ENCODE measurements at regions not wholly inside any gene's neighbourhood (a gene's known extent, or its start where the extent isn't known, plus 50 kb on each side); places are given as distances from the start of the nearest gene placed in this dataset.
"Not testable (repeated sequence)": the region's sequence is repeated elsewhere in the genome, so short reads cannot be mapped to it uniquely, and the experiment has no call there.

DNA sequence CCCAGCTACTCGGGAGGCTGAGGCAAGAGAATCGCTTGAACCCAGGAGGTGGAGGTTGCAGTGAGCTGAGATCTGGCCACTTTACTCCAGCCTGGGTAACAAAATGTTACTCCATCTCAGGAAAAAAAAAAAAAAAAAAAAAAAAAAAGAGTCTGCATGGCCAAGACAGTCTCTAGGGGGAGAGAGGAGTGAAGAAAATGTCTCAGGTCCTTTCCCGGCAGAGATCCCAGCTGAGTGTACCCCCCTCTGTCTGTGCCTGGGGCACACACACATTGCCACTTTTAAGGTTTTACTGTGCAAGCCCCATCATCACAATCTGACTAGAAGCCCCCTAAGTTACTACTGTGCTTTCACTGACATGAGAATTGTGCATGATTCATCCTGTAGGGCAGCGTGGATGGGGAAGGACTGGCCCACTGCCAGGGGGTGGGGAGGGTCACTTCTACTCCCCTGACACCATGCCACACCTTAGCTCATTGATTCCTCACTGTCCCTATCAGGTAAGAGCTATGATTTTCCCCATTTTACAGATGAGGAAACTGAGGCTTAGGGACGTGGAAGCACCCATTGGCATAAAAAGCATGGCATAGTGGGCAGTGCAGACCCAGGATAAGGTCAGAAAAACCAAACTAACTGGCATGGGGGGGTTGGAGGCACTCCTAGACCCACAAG, 102.3 kb upstream of the LARP1 start:
- dilution Hi-C loops (cut with MboI; ENCODE audit: extremely low pct_ligation_motif_present, low sequenced_read_pairs) = no loop called here
- H3K27me3 ChIP-seq (ENCODE audit: control insufficient read depth in 2 of 2, insufficient read depth in 2 of 2, low read length in 2 of 2) = no peaks in the 10 kb centered on the region
- DNase-seq (ENCODE audit: low read depth, low spot score) (peak; percentile 27), FAIRE-seq (peak; percentile 28)
- no peak for TF ChIP-seq POLR2AphosphoS5 (IDR thresholded peaks at IDR 0.05; ENCODE audit: insufficient read depth, low read depth, low read length)
- TF ChIP-seq, protein P1, sequence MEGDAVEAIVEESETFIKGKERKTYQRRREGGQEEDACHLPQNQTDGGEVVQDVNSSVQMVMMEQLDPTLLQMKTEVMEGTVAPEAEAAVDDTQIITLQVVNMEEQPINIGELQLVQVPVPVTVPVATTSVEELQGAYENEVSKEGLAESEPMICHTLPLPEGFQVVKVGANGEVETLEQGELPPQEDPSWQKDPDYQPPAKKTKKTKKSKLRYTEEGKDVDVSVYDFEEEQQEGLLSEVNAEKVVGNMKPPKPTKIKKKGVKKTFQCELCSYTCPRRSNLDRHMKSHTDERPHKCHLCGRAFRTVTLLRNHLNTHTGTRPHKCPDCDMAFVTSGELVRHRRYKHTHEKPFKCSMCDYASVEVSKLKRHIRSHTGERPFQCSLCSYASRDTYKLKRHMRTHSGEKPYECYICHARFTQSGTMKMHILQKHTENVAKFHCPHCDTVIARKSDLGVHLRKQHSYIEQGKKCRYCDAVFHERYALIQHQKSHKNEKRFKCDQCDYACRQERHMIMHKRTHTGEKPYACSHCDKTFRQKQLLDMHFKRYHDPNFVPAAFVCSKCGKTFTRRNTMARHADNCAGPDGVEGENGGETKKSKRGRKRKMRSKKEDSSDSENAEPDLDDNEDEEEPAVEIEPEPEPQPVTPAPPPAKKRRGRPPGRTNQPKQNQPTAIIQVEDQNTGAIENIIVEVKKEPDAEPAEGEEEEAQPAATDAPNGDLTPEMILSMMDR (IDR thresholded peaks at IDR 0.05; ENCODE audit: extremely low read depth in 1 of 2, insufficient read depth in 1 of 2, low read depth in 1 of 2, low read length in 2 of 2) = no peak
- no peak for TF ChIP-seq JUN (IDR thresholded peaks at IDR 0.05; ENCODE audit: borderline replicate concordance, insufficient read depth, insufficient read length, low read depth)
- no peak for TF ChIP-seq FOS (IDR thresholded peaks at IDR 0.05; ENCODE audit: borderline replicate concordance, insufficient read depth, low read length)
- TF ChIP-seq EZH2 (IDR thresholded peaks at IDR 0.05; ENCODE audit: borderline replicate concordance, low read depth, low read length, severe bottlenecking) = no peak
- no peak for TF ChIP-seq POLR2A (IDR thresholded peaks at IDR 0.05; ENCODE audit: low read depth, low read length)
- TF ChIP-seq GATA2 (IDR thresholded peaks at IDR 0.05; ENCODE audit: insufficient read depth, insufficient read length, low read depth, low read length) = no peak
- no peak overlapping the region for H3K27ac ChIP-seq (ENCODE audit: insufficient read depth, low read depth, low read length)
- intact Hi-C loops (cut with micrococcal nuclease) = no loop called here
- no peaks in the 10 kb centered on the region for H4K20me1 ChIP-seq (replicated peaks; ENCODE audit: control insufficient read depth, extremely low read depth, insufficient read depth, low read length)
- ChIA-PET CTCF (interaction anchor here (0.7 to 2.5 kb wide), 3 partner anchors 101 to 352 kb away, joined by 3 to 6 read pairs (median 3); no protein-coding TSS in a partner anchor), POLR2A (interaction anchor here (0.6 kb wide), 1 partner anchor 85 kb away, joined by 3 read pairs; no protein-coding TSS in a partner anchor)
- H3K9ac ChIP-seq (replicated peaks; ENCODE audit: extremely low read depth, insufficient read depth, low read length) = no peak overlapping the region
- H3K4me1 ChIP-seq (ENCODE audit: control insufficient read depth, extremely low read depth, insufficient read depth, low read length) = peaks cover 22% of the 10 kb centered on the region
- no peak overlapping the region for H2AFZ ChIP-seq (ENCODE audit: low read depth, low read length)
- H3K9me1 ChIP-seq (replicated peaks; ENCODE audit: control insufficient read depth, extremely low read depth, insufficient read depth, low read length) = no peaks in the 10 kb centered on the region
- BruUV-seq (replicated peaks) = no TSS peak
- no peak overlapping the region for H3K4me3 ChIP-seq (replicated peaks in 1 of 3; ENCODE audit: insufficient read depth in 1 of 3, low read depth in 1 of 3, low read length in 3 of 3)
- H3K9me3 ChIP-seq (replicated peaks; ENCODE audit: control insufficient read depth, insufficient read depth, low read length) = no peaks in the 10 kb centered on the region
- no peak overlapping the region for H3K4me2 ChIP-seq (ENCODE audit: insufficient read depth, low read length)
- H3K36me3 ChIP-seq (ENCODE audit: control insufficient read depth in 2 of 2, extremely low read depth in 1 of 2, insufficient read depth in 2 of 2, low read length in 2 of 2) = no peaks in the 10 kb centered on the region
- H3K79me2 ChIP-seq (ENCODE audit: control insufficient read depth, insufficient read depth, low read length) = no peaks in the 10 kb centered on the region

DNA sequence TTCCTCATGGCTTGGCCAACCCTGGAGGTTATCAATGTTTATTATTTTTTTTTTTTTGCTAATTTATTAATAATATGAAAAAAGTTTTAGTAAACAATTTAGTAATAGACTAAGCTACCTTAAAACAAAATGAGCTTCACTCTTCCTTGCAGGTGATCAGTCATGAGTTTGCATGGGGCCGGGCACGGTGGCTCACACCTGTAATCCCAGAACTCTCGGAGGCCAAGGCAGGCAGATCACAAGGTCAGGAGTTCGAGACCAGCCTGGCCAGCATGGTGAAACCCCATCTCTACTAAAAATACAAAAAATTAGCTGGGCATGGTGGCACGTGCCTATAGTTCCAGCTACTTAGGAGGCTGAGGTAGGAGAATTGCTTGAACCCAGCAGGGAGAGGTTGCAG, 103.4 kb upstream of the LARP1 start:
- CTCF ChIA-PET = interaction anchor here (0.9 to 2.0 kb wide), 3 partner anchors 9 to 108 kb away, joined by 3 to 7 read pairs (median 3); no protein-coding TSS in a partner anchor
- BruUV-seq (replicated peaks); dilution Hi-C loops (cut with MboI; ENCODE audit: extremely low pct_ligation_motif_present, low sequenced_read_pairs): not testable (repeated sequence)

More for the DNA sequence above, 103.4 kb upstream of the LARP1 start:
- H3K4me1 ChIP-seq (ENCODE audit: control insufficient read depth, extremely low read depth, insufficient read depth, low read length) = peaks cover 28% of the 10 kb centered on the region
- H2AFZ ChIP-seq (ENCODE audit: low read depth, low read length); H3K36me3 ChIP-seq (ENCODE audit: control insufficient read depth in 2 of 2, extremely low read depth in 1 of 2, insufficient read depth in 2 of 2, low read length in 2 of 2); FAIRE-seq; DNase-seq (ENCODE audit: low read depth, low spot score); H3K9ac ChIP-seq (replicated peaks; ENCODE audit: extremely low read depth, insufficient read depth, low read length); H3K9me1 ChIP-seq (replicated peaks; ENCODE audit: control insufficient read depth, extremely low read depth, insufficient read depth, low read length); H4K20me1 ChIP-seq (replicated peaks; ENCODE audit: control insufficient read depth, extremely low read depth, insufficient read depth, low read length); POLR2A ChIA-PET; H3K79me2 ChIP-seq (ENCODE audit: control insufficient read depth, insufficient read depth, low read length); H3K27me3 ChIP-seq (ENCODE audit: control insufficient read depth in 2 of 2, insufficient read depth in 2 of 2, low read length in 2 of 2); H3K4me2 ChIP-seq (ENCODE audit: insufficient read depth, low read length); H3K4me3 ChIP-seq (replicated peaks in 1 of 3; ENCODE audit: insufficient read depth in 1 of 3, low read depth in 1 of 3, low read length in 3 of 3); H3K9me3 ChIP-seq (replicated peaks; ENCODE audit: control insufficient read depth, insufficient read depth, low read length); H3K27ac ChIP-seq (ENCODE audit: insufficient read depth, low read depth, low read length): not testable (repeated sequence)
- intact Hi-C loops (cut with micrococcal nuclease) = loop anchor here (2.0 kb wide), 1 partner anchor 353 kb away; no protein-coding TSS in a partner anchor

Data from endothelial cell of umbilical vein (primary cell).